ENCODE measurements at regions not wholly inside any gene's neighbourhood (a gene's known extent, or its start where the extent isn't known, plus 50 kb on each side); places are given as distances from the start of the nearest gene placed in this dataset.

GRCh38 chr2:5521461-5521860, 170.7 kb upstream of the SOX11 start:
- no peak for DNase-seq

GRCh38 chr2:5524551-5524950, 167.6 kb upstream of the SOX11 start:
- no peak for DNase-seq
- in situ Hi-C loops (cut with MboI; ENCODE audit: low pct_unique_long_range_greater_than_20kb, low sequenced_read_pairs): no loop called here

More at GRCh38 chr2:5521461-5521860, 170.7 kb upstream of the SOX11 start:
- in situ Hi-C loops (cut with MboI; ENCODE audit: low pct_unique_long_range_greater_than_20kb, low sequenced_read_pairs): no loop called here

GRCh38 chr2:5528706-5529105, 163.5 kb upstream of the SOX11 start:
- DNase-seq: no peak
- in situ Hi-C loops (cut with MboI; ENCODE audit: low pct_unique_long_range_greater_than_20kb, low sequenced_read_pairs): no loop called here

- in situ Hi-C loops (cut with MboI; ENCODE audit: low pct_unique_long_range_greater_than_20kb, low sequenced_read_pairs): no loop called here
Measured at GRCh38 chr2:5530011-5530696, 162.0 kb upstream of the SOX11 start.

GRCh38 chr2:5535301-5535700, 156.9 kb upstream of the SOX11 start:
- in situ Hi-C loops (cut with MboI; ENCODE audit: low pct_unique_long_range_greater_than_20kb, low sequenced_read_pairs): no loop called here
- no peak for DNase-seq

More at GRCh38 chr2:5530011-5530696, 162.0 kb upstream of the SOX11 start:
- no peak for DNase-seq

GRCh38 chr2:5537180-5537688, 154.9 kb upstream of the SOX11 start:
- in situ Hi-C loops (cut with MboI; ENCODE audit: low pct_unique_long_range_greater_than_20kb, low sequenced_read_pairs): no loop called here
- DNase-seq: no peak

- no peak for DNase-seq
- in situ Hi-C loops (cut with MboI; ENCODE audit: low pct_unique_long_range_greater_than_20kb, low sequenced_read_pairs): no loop called here
Measured at GRCh38 chr2:5538313-5538712, 153.9 kb upstream of the SOX11 start.

GRCh38 chr2:5538772-5539171, 153.4 kb upstream of the SOX11 start:
- in situ Hi-C loops (cut with MboI; ENCODE audit: low pct_unique_long_range_greater_than_20kb, low sequenced_read_pairs): no loop called here
- DNase-seq: no peak

GRCh38 chr2:5539282-5540165, 152.7 kb upstream of the SOX11 start:
- in situ Hi-C loops (cut with MboI; ENCODE audit: low pct_unique_long_range_greater_than_20kb, low sequenced_read_pairs): no loop called here

GRCh38 chr2:5540856-5541255, 151.3 kb upstream of the SOX11 start:
- no peak for DNase-seq
- in situ Hi-C loops (cut with MboI; ENCODE audit: low pct_unique_long_range_greater_than_20kb, low sequenced_read_pairs): no loop called here

More at GRCh38 chr2:5539282-5540165, 152.7 kb upstream of the SOX11 start:
- no peak for DNase-seq

- no peak for DNase-seq
- in situ Hi-C loops (cut with MboI; ENCODE audit: low pct_unique_long_range_greater_than_20kb, low sequenced_read_pairs): no loop called here
Measured at GRCh38 chr2:5544205-5544786, 147.9 kb upstream of the SOX11 start.

- DNase-seq: no peak
- in situ Hi-C loops (cut with MboI; ENCODE audit: low pct_unique_long_range_greater_than_20kb, low sequenced_read_pairs): no loop called here
Measured at GRCh38 chr2:5546181-5546580, 146.0 kb upstream of the SOX11 start.

GRCh38 chr2:5548991-5549715, 143.0 kb upstream of the SOX11 start:
- DNase-seq: no peak
- in situ Hi-C loops (cut with MboI; ENCODE audit: low pct_unique_long_range_greater_than_20kb, low sequenced_read_pairs): no loop called here

- no peak for DNase-seq
- in situ Hi-C loops (cut with MboI; ENCODE audit: low pct_unique_long_range_greater_than_20kb, low sequenced_read_pairs): no loop called here
Measured at GRCh38 chr2:5549771-5550170, 142.4 kb upstream of the SOX11 start.

GRCh38 chr2:5555636-5556035, 136.5 kb upstream of the SOX11 start:
- in situ Hi-C loops (cut with MboI; ENCODE audit: low pct_unique_long_range_greater_than_20kb, low sequenced_read_pairs): no loop called here
- DNase-seq: no peak

GRCh38 chr2:5561006-5561405, 131.2 kb upstream of the SOX11 start:
- in situ Hi-C loops (cut with MboI; ENCODE audit: low pct_unique_long_range_greater_than_20kb, low sequenced_read_pairs): no loop called here
- no peak for DNase-seq

GRCh38 chr2:5562426-5562825, 129.8 kb upstream of the SOX11 start:
- in situ Hi-C loops (cut with MboI; ENCODE audit: low pct_unique_long_range_greater_than_20kb, low sequenced_read_pairs): no loop called here
- no peak for DNase-seq

GRCh38 chr2:5562865-5563264, 129.3 kb upstream of the SOX11 start:
- in situ Hi-C loops (cut with MboI; ENCODE audit: low pct_unique_long_range_greater_than_20kb, low sequenced_read_pairs): no loop called here
- no peak for DNase-seq

GRCh38 chr2:5563411-5563810, 128.8 kb upstream of the SOX11 start:
- in situ Hi-C loops (cut with MboI; ENCODE audit: low pct_unique_long_range_greater_than_20kb, low sequenced_read_pairs): no loop called here
- DNase-seq: no peak
